Gastroesophageal sphincter (tissue), 4 donors: ENCODE measurements at regions not wholly inside any gene's neighbourhood (a gene's known extent, or its start where the extent isn't known, plus 50 kb on each side); places are given as distances from the start of the nearest gene placed in this dataset.

Experiments used
- ATAC-seq: fragments of 150-250 bp; one replicate; pipeline ENCODE4 v1.9.1; 2016; ENCODE audit warnings: mild to moderate bottlenecking, moderate library complexity
- H3K27ac ChIP-seq, 4 donors: fragments of 200-600 bp; sonication (generic) in 3 of 4; 1 replicate in 3 of 4; 2 replicates in 1 of 4; pipeline ENCODE4 v1.5.1; 2016 to 2019
- H3K27me3 ChIP-seq: fragments of 200-600 bp; sonication (generic); one replicate; pipeline ENCODE4 v1.5.1; 2019
- H3K36me3 ChIP-seq, 2 donors: fragments of 200-600 bp; sonication (generic); one replicate each; pipeline ENCODE4 v1.5.1; 2019; ENCODE audit warnings: control low read depth in 1 of 2
- H3K4me1 ChIP-seq, 3 donors: fragments of 200-600 bp; sonication (generic); 1 replicate in 2 of 3; 2 replicates in 1 of 3; pipeline ENCODE4 v1.5.1; 2016 to 2019; ENCODE audit warnings: control low read depth in 2 of 3
- H3K4me3 ChIP-seq, 2 donors: fragments of 200-600 bp; sonication (generic); one replicate each; pipeline ENCODE4 v1.5.1; 2019; ENCODE audit warnings: mild to moderate bottlenecking in 1 of 2, moderate library complexity in 1 of 2
- H3K9me3 ChIP-seq, 3 donors: fragments of 200-600 bp; sonication (generic); one replicate each; pipeline ENCODE4 v1.5.1; 2017 to 2019; ENCODE audit warnings: control low read depth in 2 of 3
- EP300 ChIP-seq: sonication (generic); formaldehyde crosslinking; IDR thresholded peaks from one replicate; pipeline ENCODE4 v1.6.1; 2017; ENCODE audit warnings: antibody characterized with exemption, mild to moderate bottlenecking
- POLR2A ChIP-seq, 2 donors: fragments of 450-650 bp; IDR thresholded peaks; one replicate each; pipeline ENCODE4 v1.6.1; 2017; ENCODE audit warnings: antibody characterized with exemption in 2 of 2, mild to moderate bottlenecking in 2 of 2, moderate library complexity in 1 of 2
- POLR2AphosphoS5 ChIP-seq: sonication (generic); formaldehyde crosslinking; IDR thresholded peaks from one replicate; pipeline ENCODE4 v1.6.1; 2017; ENCODE audit warnings: antibody characterized with exemption
- WGBS, 2 donors: methylation state at CpG; one replicate each; pipeline ENCODE4 v1.1.5; 2018; ENCODE audit warnings: low coverage in 1 of 2; 5-methylcytosine and 5-hydroxymethylcytosine counted together
- TF ChIP-seq, protein P1 (sequence below), 4 experiments: fragments of 200-600 bp in 2 of 4; fragments of 450-650 bp in 2 of 4; sonication (generic) in 1 of 4; IDR thresholded peaks; one replicate each; pipeline ENCODE4 v1.5.1; 2017 to 2019; ENCODE audit warnings: antibody characterized with exemption in 4 of 4, mild to moderate bottlenecking in 2 of 4, moderate library complexity in 2 of 4

GRCh38 chr3:40908612-40909011, 290.7 kb upstream of the CTNNB1 start:
- Histone ChIP-seq H3K4me3 (no peak overlapping the region), H3K9me3 (no peaks in the 10 kb centered on the region), H3K27me3 (no peaks in the 10 kb centered on the region), H3K4me1 (peaks cover 0 to 9% (median 0%) of the 10 kb centered on the region in 3 donors), H3K27ac (no peak overlapping the region), H3K36me3 (no peaks in the 10 kb centered on the region)
- WGBS, 2 donors, result 77 to 78% methylated on average over 1 to 3 of the region's 3 CpGs
- TF ChIP-seq EP300 (no peak), POLR2AphosphoS5 (no peak), POLR2A (IDR thresholded peaks at IDR 0.05) (no peak)
- TF ChIP-seq, protein P1, sequence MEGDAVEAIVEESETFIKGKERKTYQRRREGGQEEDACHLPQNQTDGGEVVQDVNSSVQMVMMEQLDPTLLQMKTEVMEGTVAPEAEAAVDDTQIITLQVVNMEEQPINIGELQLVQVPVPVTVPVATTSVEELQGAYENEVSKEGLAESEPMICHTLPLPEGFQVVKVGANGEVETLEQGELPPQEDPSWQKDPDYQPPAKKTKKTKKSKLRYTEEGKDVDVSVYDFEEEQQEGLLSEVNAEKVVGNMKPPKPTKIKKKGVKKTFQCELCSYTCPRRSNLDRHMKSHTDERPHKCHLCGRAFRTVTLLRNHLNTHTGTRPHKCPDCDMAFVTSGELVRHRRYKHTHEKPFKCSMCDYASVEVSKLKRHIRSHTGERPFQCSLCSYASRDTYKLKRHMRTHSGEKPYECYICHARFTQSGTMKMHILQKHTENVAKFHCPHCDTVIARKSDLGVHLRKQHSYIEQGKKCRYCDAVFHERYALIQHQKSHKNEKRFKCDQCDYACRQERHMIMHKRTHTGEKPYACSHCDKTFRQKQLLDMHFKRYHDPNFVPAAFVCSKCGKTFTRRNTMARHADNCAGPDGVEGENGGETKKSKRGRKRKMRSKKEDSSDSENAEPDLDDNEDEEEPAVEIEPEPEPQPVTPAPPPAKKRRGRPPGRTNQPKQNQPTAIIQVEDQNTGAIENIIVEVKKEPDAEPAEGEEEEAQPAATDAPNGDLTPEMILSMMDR (IDR thresholded peaks at IDR 0.05), result no peak
- ATAC-seq, result no peak

DNA sequence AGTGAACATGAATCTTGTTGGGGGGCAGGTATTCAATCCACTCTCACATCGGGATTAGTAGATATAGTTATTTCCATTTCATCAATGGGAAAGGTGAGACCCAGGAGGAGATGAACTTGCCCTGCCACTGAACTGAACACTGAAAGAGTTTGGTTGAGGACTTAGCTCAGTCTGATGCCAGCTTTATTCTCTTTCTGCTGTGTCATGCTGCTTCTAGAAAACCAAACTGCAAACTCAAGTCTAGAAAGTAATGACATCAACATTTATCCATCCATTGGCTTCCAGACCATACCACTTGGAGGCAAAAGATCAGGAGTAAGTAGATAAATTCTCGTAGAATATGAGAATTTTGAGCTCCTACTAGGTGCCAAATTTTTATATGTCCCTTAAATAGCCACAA, 288.0 kb upstream of the CTNNB1 start:
- Histone ChIP-seq H3K36me3 (no peaks in the 10 kb centered on the region), H3K27me3 (no peaks in the 10 kb centered on the region), H3K4me3 (no peak overlapping the region), H3K4me1 (peaks cover 0 to 10% (median 0%) of the 10 kb centered on the region in 3 donors), H3K27ac (no peak overlapping the region), H3K9me3 (no peaks in the 10 kb centered on the region)
- ATAC-seq, result no peak
- 95 to 100% methylated on average over 2 of the region's 2 CpGs for WGBS, 2 donors
- TF ChIP-seq POLR2A (IDR thresholded peaks at IDR 0.05) (no peak), POLR2AphosphoS5 (no peak), EP300 (no peak)
- TF ChIP-seq, protein P1 (IDR thresholded peaks at IDR 0.05), result no peak

GRCh38 chr3:40911928-40912327, 287.4 kb upstream of the CTNNB1 start:
- peaks cover 0 to 10% (median 0%) of the 10 kb centered on the region in 3 donors for H3K4me1 ChIP-seq
- ATAC-seq, result no peak
- H3K27me3 ChIP-seq, result no peaks in the 10 kb centered on the region
- no peaks in the 10 kb centered on the region for H3K36me3 ChIP-seq
- no peak overlapping the region for H3K4me3 ChIP-seq
- no peaks in the 10 kb centered on the region for H3K9me3 ChIP-seq
- 64 to 74% methylated on average over 1 of the region's 1 CpG for WGBS, 2 donors
- TF ChIP-seq POLR2A (IDR thresholded peaks at IDR 0.05) (no peak), EP300 (no peak), POLR2AphosphoS5 (no peak)
- TF ChIP-seq, protein P1 (IDR thresholded peaks at IDR 0.05), result no peak
- H3K27ac ChIP-seq, result no peak overlapping the region

DNA sequence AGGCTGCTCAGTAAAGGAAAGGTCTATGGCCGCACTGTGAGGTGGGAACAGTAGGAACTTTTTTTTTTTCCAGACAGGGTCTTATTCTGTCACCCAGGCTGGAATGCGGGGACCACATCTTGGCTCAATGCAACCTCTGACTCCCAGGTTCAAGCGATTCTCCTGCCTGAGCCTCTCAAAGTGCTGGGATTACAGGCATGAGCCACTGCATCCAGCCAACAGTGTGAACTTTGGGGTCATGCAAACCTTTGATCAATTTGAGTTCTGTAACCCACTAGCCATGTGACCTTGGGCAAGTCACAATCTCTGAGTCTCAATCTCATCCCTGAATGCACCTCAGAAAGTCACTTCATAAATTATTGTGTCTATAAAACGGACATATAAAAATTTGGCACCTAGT, 286.8 kb upstream of the CTNNB1 start:
- Histone ChIP-seq H3K27ac (no peak overlapping the region), H3K36me3 (no peaks in the 10 kb centered on the region), H3K27me3 (no peaks in the 10 kb centered on the region), H3K4me1 (peaks cover 0 to 10% (median 0%) of the 10 kb centered on the region in 3 donors), H3K4me3 (no peak overlapping the region), H3K9me3 (no peaks in the 10 kb centered on the region)
- TF ChIP-seq EP300 (no peak), POLR2A (IDR thresholded peaks at IDR 0.05) (no peak), POLR2AphosphoS5 (no peak)
- TF ChIP-seq, protein P1 (IDR thresholded peaks at IDR 0.05), result no peak
- ATAC-seq, result no peak
- 92 to 100% methylated on average over 2 of the region's 4 CpGs for WGBS, 2 donors

GRCh38 chr3:40913192-40913591, 286.1 kb upstream of the CTNNB1 start:
- 60 to 76% methylated on average over 1 to 3 of the region's 4 CpGs for WGBS, 2 donors
- no peak for TF ChIP-seq POLR2A (IDR thresholded peaks at IDR 0.05)
- TF ChIP-seq POLR2AphosphoS5, result no peak
- TF ChIP-seq, protein P1 (IDR thresholded peaks at IDR 0.05), result no peak
- no peak for TF ChIP-seq EP300
- Histone ChIP-seq H3K36me3 (no peaks in the 10 kb centered on the region), H3K27me3 (no peaks in the 10 kb centered on the region), H3K4me3 (no peak overlapping the region), H3K4me1 (peaks cover 0 to 10% (median 0%) of the 10 kb centered on the region in 3 donors), H3K27ac (no peak overlapping the region), H3K9me3 (no peaks in the 10 kb centered on the region)
- ATAC-seq, result no peak
